IPS-18a (cell line): ENCODE measurements at regions not wholly inside any gene's neighbourhood (a gene's known extent, or its start where the extent isn't known, plus 50 kb on each side); places are given as distances from the start of the nearest gene placed in this dataset.

ENCODE experiments used
- H3K27ac ChIP-seq: one replicate; pipeline ENCODE4 v1.5.1; 2013; ENCODE audit warnings: low read length
- H3K27me3 ChIP-seq: one replicate; pipeline ENCODE4 v1.6.1; 2013; ENCODE audit warnings: mild to moderate bottlenecking, low read length; ENCODE audit not compliant: control insufficient read depth, insufficient read depth
- H3K36me3 ChIP-seq: one replicate; pipeline ENCODE4 v1.6.1; 2013; ENCODE audit warnings: low read depth, low read length; ENCODE audit not compliant: control insufficient read depth
- H3K4me1 ChIP-seq: one replicate; pipeline ENCODE4 v1.6.1; 2013; ENCODE audit warnings: low read depth, low read length; ENCODE audit not compliant: control insufficient read depth
- H3K4me3 ChIP-seq: one replicate; pipeline ENCODE4 v1.5.1; 2013; ENCODE audit warnings: low read length
- H3K9ac ChIP-seq: one replicate; pipeline ENCODE4 v1.6.1; 2013; ENCODE audit warnings: mild to moderate bottlenecking, low read length, moderate library complexity
- H3K9me3 ChIP-seq: one replicate; pipeline ENCODE4 v1.6.1; 2013; ENCODE audit warnings: low read depth, low read length; ENCODE audit not compliant: control insufficient read depth

- Histone ChIP-seq H3K9ac (no peak overlapping the region), H3K27ac (no peak overlapping the region), H3K4me3 (no peak overlapping the region), H3K27me3 (no peaks in the 10 kb centered on the region), H3K36me3 (no peaks in the 10 kb centered on the region), H3K9me3 (peaks cover 2% of the 10 kb centered on the region), H3K4me1 (no peaks in the 10 kb centered on the region)
Observed at GRCh38 chr21:35484851-35485250, 435.7 kb upstream of the RUNX1 start.

GRCh38 chr21:35484032-35484431 lies 434.9 kb upstream of the RUNX1 start:
- Histone ChIP-seq H3K27ac (no peak overlapping the region), H3K4me1 (no peaks in the 10 kb centered on the region), H3K4me3 (no peak overlapping the region), H3K9ac (no peak overlapping the region), H3K27me3 (no peaks in the 10 kb centered on the region), H3K36me3 (no peaks in the 10 kb centered on the region), H3K9me3 (peaks cover 8% of the 10 kb centered on the region)

GRCh38 chr21:35482933-35483662 lies 434.0 kb upstream of the RUNX1 start:
- Histone ChIP-seq H3K36me3 (no peaks in the 10 kb centered on the region), H3K27me3 (no peaks in the 10 kb centered on the region), H3K9ac (no peak overlapping the region), H3K27ac (no peak overlapping the region), H3K4me3 (no peak overlapping the region), H3K4me1 (no peaks in the 10 kb centered on the region), H3K9me3 (peaks cover 10% of the 10 kb centered on the region)

DNA sequence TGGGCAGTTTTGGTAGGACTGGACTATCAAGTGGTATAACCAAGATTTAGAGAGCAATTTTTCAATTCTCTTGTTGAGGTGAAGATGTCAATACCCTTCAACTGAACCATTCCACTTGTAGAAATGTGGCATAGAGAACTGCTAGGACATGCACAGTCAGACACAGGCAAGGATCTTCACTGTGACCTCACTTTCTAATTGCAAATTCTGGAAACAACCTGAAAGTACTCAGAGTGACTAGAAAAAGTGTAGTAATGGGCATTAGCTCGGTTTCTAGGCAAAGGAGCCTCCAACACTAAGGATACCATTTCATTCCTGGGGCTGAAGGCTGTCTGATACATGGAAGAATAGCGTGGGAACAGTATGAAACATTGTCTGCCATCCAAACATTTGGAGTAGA lies 433.0 kb upstream of the RUNX1 start:
- H3K36me3 ChIP-seq = no peaks in the 10 kb centered on the region
- no peaks in the 10 kb centered on the region for H3K27me3 ChIP-seq
- no peaks in the 10 kb centered on the region for H3K4me1 ChIP-seq
- no peak overlapping the region for H3K9ac ChIP-seq
- H3K27ac ChIP-seq = no peak overlapping the region
- no peak overlapping the region for H3K4me3 ChIP-seq
- H3K9me3 ChIP-seq = peaks cover 10% of the 10 kb centered on the region

DNA sequence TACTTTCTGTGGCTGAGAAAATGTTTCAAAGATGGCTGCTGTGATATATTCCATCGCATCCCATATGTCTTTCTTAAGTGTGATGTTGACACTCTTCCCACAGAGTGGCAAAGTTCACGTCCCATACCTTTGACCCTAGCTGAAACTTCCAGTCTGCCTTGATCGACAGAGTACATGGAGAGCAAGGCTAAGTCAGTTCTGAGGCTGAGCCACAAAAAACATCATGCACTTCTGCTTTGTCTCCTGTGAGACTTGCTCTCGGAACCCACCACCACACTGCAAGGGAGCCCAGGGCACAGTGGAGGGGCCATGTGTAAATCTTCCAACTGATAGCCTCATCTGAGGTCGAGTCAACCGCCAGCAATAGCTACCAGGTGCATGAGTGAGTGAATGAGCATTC lies 431.9 kb upstream of the RUNX1 start:
- Histone ChIP-seq H3K36me3 (no peaks in the 10 kb centered on the region), H3K9me3 (peaks cover 10% of the 10 kb centered on the region)

GRCh38 chr21:35479529-35479928 lies 430.4 kb upstream of the RUNX1 start:
- H3K36me3 ChIP-seq = no peaks in the 10 kb centered on the region
- H3K9ac ChIP-seq = no peak overlapping the region
- H3K27me3 ChIP-seq = no peaks in the 10 kb centered on the region
- H3K27ac ChIP-seq = no peak overlapping the region
- H3K9me3 ChIP-seq = peaks cover 10% of the 10 kb centered on the region
- no peak overlapping the region for H3K4me3 ChIP-seq
- H3K4me1 ChIP-seq = peaks cover 7% of the 10 kb centered on the region

More for the DNA sequence above, 431.9 kb upstream of the RUNX1 start:
- Histone ChIP-seq H3K27ac (no peak overlapping the region), H3K4me3 (no peak overlapping the region), H3K9ac (no peak overlapping the region), H3K27me3 (no peaks in the 10 kb centered on the region), H3K4me1 (no peaks in the 10 kb centered on the region)

DNA sequence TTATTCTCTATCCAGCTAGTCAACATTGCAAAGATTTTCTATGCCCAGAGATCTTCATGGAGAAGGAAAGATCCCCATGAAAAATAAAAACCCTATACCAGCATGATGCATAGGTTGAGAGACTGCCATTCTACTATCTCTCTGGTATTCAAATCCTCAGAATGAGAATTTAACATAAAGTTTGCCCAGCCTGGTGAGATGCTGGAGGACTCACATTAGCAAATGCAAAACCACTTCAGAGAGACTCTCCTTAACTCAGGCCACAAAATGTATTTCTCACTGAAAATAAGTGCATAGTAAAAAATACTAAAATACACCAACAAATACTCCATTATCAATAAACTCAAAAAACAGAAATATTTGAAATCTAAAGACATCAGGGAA lies 430.0 kb upstream of the RUNX1 start:
- H3K4me1 ChIP-seq = peaks cover 9% of the 10 kb centered on the region
- no peak overlapping the region for H3K9ac ChIP-seq
- peaks cover 10% of the 10 kb centered on the region for H3K9me3 ChIP-seq
- H3K27ac ChIP-seq = no peak overlapping the region
- no peaks in the 10 kb centered on the region for H3K27me3 ChIP-seq
- no peak overlapping the region for H3K4me3 ChIP-seq
- no peaks in the 10 kb centered on the region for H3K36me3 ChIP-seq

DNA sequence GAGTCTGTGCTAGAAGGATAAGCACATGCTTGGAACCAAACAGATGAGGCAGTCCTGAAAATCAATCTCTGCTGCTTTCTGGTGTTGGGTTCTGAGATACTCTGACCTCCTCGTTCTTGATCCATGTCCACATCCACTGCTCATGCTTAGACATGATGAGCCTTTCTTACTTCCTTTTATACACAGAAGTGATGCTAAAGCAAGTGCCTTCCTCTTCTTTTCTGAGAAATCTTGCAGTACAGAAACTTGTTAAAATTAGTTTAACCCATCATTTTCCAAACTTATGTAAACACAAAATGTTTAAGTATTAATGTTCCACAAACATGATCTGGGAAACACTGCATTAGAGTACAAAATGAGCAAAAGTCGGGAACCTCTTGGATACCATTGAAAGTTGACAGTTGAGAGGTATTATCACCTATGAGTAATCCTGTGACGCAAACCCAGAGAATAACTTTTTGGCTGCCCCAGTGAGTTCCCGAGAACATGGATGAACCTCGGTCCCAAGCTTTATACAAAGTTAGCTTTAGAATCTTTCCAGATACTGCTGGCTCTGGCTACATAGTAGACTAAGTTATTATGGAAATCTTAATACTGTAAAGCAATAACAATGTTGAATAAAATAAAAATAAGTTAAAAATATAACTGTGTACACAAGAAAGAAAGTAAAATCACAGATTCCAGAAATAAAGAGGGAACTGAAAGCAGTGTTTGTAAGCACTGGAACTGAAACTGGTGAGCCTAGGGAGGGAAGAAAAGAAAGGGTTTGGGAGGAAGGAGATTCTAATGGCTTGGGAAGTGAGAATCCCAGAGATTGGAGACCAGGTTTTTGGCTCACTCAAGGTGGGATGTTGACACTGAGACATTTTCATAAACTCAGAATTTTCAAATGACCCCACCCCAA lies 429.3 kb upstream of the RUNX1 start:
- Histone ChIP-seq H3K9me3 (peaks cover 10% of the 10 kb centered on the region), H3K4me1 (peaks cover 9% of the 10 kb centered on the region), H3K9ac (no peak overlapping the region), H3K27me3 (no peaks in the 10 kb centered on the region), H3K36me3 (no peaks in the 10 kb centered on the region), H3K27ac (no peak overlapping the region), H3K4me3 (no peak overlapping the region)

- Histone ChIP-seq H3K27ac (no peak overlapping the region), H3K27me3 (no peaks in the 10 kb centered on the region), H3K36me3 (no peaks in the 10 kb centered on the region), H3K4me3 (no peak overlapping the region), H3K9ac (no peak overlapping the region), H3K4me1 (peaks cover 13% of the 10 kb centered on the region), H3K9me3 (peaks cover 10% of the 10 kb centered on the region)
Observed at GRCh38 chr21:35477622-35478021, 428.5 kb upstream of the RUNX1 start.

- no peak overlapping the region for H3K27ac ChIP-seq
- no peak overlapping the region for H3K9ac ChIP-seq
- H3K36me3 ChIP-seq = no peaks in the 10 kb centered on the region
- no peak overlapping the region for H3K4me3 ChIP-seq
- no peaks in the 10 kb centered on the region for H3K27me3 ChIP-seq
- peaks cover 10% of the 10 kb centered on the region for H3K9me3 ChIP-seq
- H3K4me1 ChIP-seq = peaks cover 13% of the 10 kb centered on the region
Observed at GRCh38 chr21:35476621-35477395, 427.7 kb upstream of the RUNX1 start.

DNA sequence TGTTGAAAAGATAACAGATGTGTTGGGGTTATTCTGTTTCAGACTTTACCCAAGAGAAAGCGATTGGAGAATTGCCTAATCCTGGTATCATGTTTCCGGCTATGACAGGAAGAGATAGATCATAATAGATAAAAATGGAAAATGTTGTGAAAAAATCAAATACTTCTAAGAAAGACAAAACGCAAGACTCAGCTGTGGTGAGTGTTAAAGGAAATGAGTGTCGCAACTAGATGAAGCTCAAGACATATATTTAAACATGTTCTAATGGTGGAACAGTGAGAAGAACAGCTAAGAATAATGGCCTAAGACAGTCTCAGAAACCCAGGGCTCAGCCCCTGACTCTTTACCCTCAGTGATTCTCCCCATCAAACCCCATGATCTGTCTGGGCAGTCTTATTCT lies 426.7 kb upstream of the RUNX1 start:
- Histone ChIP-seq H3K4me1 (peaks cover 23% of the 10 kb centered on the region), H3K9me3 (peaks cover 10% of the 10 kb centered on the region), H3K9ac (no peak overlapping the region), H3K27me3 (no peaks in the 10 kb centered on the region), H3K36me3 (no peaks in the 10 kb centered on the region), H3K27ac (no peak overlapping the region), H3K4me3 (no peak overlapping the region)
